Esophagus muscularis mucosa (tissue), 4 donors: ENCODE measurements at regions not wholly inside any gene's neighbourhood (a gene's known extent, or its start where the extent isn't known, plus 50 kb on each side); places are given as distances from the start of the nearest gene placed in this dataset.

Experiments
- DNase-seq: peaks from one replicate; pipeline ENCODE4 v3.0.0-alpha.2; 2017; ENCODE audit errors: extremely low spot score
- H3K27ac ChIP-seq, 4 donors: fragments of 200-600 bp; sonication (generic); replicated peaks in 1 of 4; 1 replicate in 3 of 4; 2 replicates in 1 of 4; pipeline ENCODE4 v1.5.1; 2016 to 2019; ENCODE audit warnings: mild to moderate bottlenecking in 1 of 4
- H3K27me3 ChIP-seq, 4 donors: fragments of 200-600 bp; sonication (generic); one replicate each; pipeline versions ENCODE4 v1.5.1 to v1.6.0; 2016 to 2019
- H3K36me3 ChIP-seq, 4 donors: fragments of 200-600 bp; sonication (generic); one replicate each; pipeline ENCODE4 v1.5.1; 2016 to 2019
- H3K4me1 ChIP-seq, 4 donors: fragments of 200-600 bp; sonication (generic); one replicate each; pipeline ENCODE4 v1.5.1; 2016 to 2019
- H3K4me3 ChIP-seq, 4 donors: fragments of 200-600 bp; sonication (generic); 1 replicate in 2 of 4; 2 replicates in 2 of 4; pipeline ENCODE4 v1.5.1; 2016 to 2019; ENCODE audit warnings: mild to moderate bottlenecking in 4 of 4, moderate library complexity in 1 of 4
- H3K9me3 ChIP-seq, 4 donors: fragments of 200-600 bp; sonication (generic); 1 replicate in 3 of 4; 2 replicates in 1 of 4; pipeline ENCODE4 v1.5.1; 2016 to 2019
- CTCF ChIP-seq, 3 experiments: fragments of 200-600 bp in 2 of 3; fragments of 450-650 bp in 1 of 3; sonication (generic) in 2 of 3; IDR thresholded peaks; one replicate each; pipeline ENCODE4 v1.5.1; 2017 to 2019; ENCODE audit warnings: antibody characterized with exemption in 3 of 3, mild to moderate bottlenecking in 2 of 3, moderate library complexity in 1 of 3
- EP300 ChIP-seq: sonication (generic); formaldehyde crosslinking; IDR thresholded peaks from one replicate; pipeline ENCODE4 v1.6.1; 2017; ENCODE audit warnings: antibody characterized with exemption
- POLR2A ChIP-seq: fragments of 450-650 bp; IDR thresholded peaks from one replicate; pipeline ENCODE4 v1.6.1; 2017; ENCODE audit warnings: antibody characterized with exemption, moderate library complexity, mild to moderate bottlenecking, low read depth
- POLR2AphosphoS5 ChIP-seq, 2 donors: sonication (generic); formaldehyde crosslinking; IDR thresholded peaks; one replicate each; pipeline ENCODE4 v1.6.1; 2017; ENCODE audit warnings: antibody characterized with exemption in 2 of 2
- WGBS: methylation state at CpG from one replicate; pipeline ENCODE4 v1.1.5; 2018; 5-methylcytosine and 5-hydroxymethylcytosine counted together
- intact Hi-C: fragments of 100-400 bp; cut with DNase I; formaldehyde crosslinking; loops from one replicate; pipeline ENCODE4 v1.15.1; 2023

DNA sequence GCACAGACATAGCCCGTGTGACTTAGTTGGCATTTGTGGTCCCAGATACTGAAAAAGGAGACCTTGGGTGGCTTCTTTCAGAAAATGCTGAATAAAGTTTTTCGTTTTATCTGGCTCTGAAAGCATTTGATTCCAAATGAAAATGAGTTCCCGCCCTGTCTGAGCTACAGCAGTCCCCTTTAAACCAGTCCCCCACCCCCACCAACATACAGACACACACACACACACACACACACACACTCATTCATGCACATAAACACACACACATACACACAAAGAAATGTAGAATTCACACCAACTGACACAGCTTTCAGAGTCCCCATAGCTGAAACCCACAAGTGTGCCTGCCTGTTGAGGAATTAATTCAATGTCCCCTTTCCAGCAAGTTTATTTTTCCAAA is 97.0 kb upstream of the SMARCA2 start:
- Histone ChIP-seq H3K27ac (no peak overlapping the region), H3K9me3 (no peaks in the 10 kb centered on the region), H3K4me3 (no peak overlapping the region), H3K27me3 (peaks cover 0 to 34% (median 0%) of the 10 kb centered on the region in 4 donors), H3K4me1 (no peaks in the 10 kb centered on the region), H3K36me3 (no peaks in the 10 kb centered on the region)
- intact Hi-C loops: no loop called here
- DNase-seq: no peak
- TF ChIP-seq POLR2AphosphoS5 (IDR thresholded peaks at IDR 0.05): no peak
- TF ChIP-seq EP300: no peak
- no peak for TF ChIP-seq POLR2A
- TF ChIP-seq CTCF (IDR thresholded peaks at IDR 0.05): no peak
- WGBS: 71% methylated on average over 3 of the region's 3 CpGs

- H3K4me1 ChIP-seq: no peaks in the 10 kb centered on the region
- no peaks in the 10 kb centered on the region for H3K9me3 ChIP-seq
- no peak for TF ChIP-seq POLR2AphosphoS5 (IDR thresholded peaks at IDR 0.05)
- TF ChIP-seq POLR2A: no peak
- TF ChIP-seq CTCF (IDR thresholded peaks at IDR 0.05): no peak
- no peak for TF ChIP-seq EP300
- intact Hi-C loops: no loop called here
- H3K36me3 ChIP-seq: no peaks in the 10 kb centered on the region
- no peak for DNase-seq
- no peak overlapping the region for H3K4me3 ChIP-seq
- H3K27ac ChIP-seq: no peak overlapping the region
- peaks cover 0 to 34% (median 0%) of the 10 kb centered on the region in 4 donors for H3K27me3 ChIP-seq
- WGBS: 59% methylated on average over 5 of the region's 5 CpGs
These were observed 96.5 kb upstream of the SMARCA2 start for GRCh38 chr9:1918622-1919021.

GRCh38 chr9:1919229-1919628 is 95.9 kb upstream of the SMARCA2 start:
- 84% methylated on average over 4 of the region's 4 CpGs for WGBS
- Histone ChIP-seq H3K9me3 (no peaks in the 10 kb centered on the region), H3K27me3 (peaks cover 0 to 34% (median 0%) of the 10 kb centered on the region in 4 donors), H3K36me3 (no peaks in the 10 kb centered on the region), H3K4me1 (no peaks in the 10 kb centered on the region), H3K4me3 (no peak overlapping the region), H3K27ac (no peak overlapping the region)
- TF ChIP-seq CTCF (IDR thresholded peaks at IDR 0.05): no peak
- no peak for TF ChIP-seq EP300
- TF ChIP-seq POLR2AphosphoS5 (IDR thresholded peaks at IDR 0.05): no peak
- TF ChIP-seq POLR2A: no peak
- no peak for DNase-seq
- intact Hi-C loops: no loop called here

GRCh38 chr9:1920386-1920785 is 94.8 kb upstream of the SMARCA2 start:
- H3K27me3 ChIP-seq: peaks cover 0 to 34% (median 0%) of the 10 kb centered on the region in 4 donors
- 85% methylated on average over 3 of the region's 3 CpGs for WGBS
- no peak for TF ChIP-seq POLR2A
- no peak for TF ChIP-seq POLR2AphosphoS5 (IDR thresholded peaks at IDR 0.05)
- no peak for TF ChIP-seq CTCF (IDR thresholded peaks at IDR 0.05)
- TF ChIP-seq EP300: no peak
- intact Hi-C loops: no loop called here
- H3K4me3 ChIP-seq: no peak overlapping the region
- no peaks in the 10 kb centered on the region for H3K9me3 ChIP-seq
- H3K36me3 ChIP-seq: no peaks in the 10 kb centered on the region
- no peak overlapping the region for H3K27ac ChIP-seq
- no peaks in the 10 kb centered on the region for H3K4me1 ChIP-seq
- no peak for DNase-seq

- intact Hi-C loops: no loop called here
- Histone ChIP-seq H3K9me3 (no peaks in the 10 kb centered on the region), H3K27ac (no peak overlapping the region), H3K27me3 (peaks cover 0 to 24% (median 0%) of the 10 kb centered on the region in 4 donors), H3K4me3 (no peak overlapping the region), H3K36me3 (no peaks in the 10 kb centered on the region), H3K4me1 (no peaks in the 10 kb centered on the region)
- WGBS: 70% methylated on average over 3 of the region's 3 CpGs
- no peak for DNase-seq
- TF ChIP-seq POLR2A: no peak
- no peak for TF ChIP-seq POLR2AphosphoS5 (IDR thresholded peaks at IDR 0.05)
- no peak for TF ChIP-seq EP300
- no peak for TF ChIP-seq CTCF (IDR thresholded peaks at IDR 0.05)
These were observed 93.1 kb upstream of the SMARCA2 start for GRCh38 chr9:1922026-1922425.
